Stimulated activated CD8-positive, alpha-beta memory T cell treated with anti-CD3 and anti-CD28 coated beads, Interleukin-7, amount 100 ng/mL, for 48 hours (primary cell): ENCODE measurements at regions not wholly inside any gene's neighbourhood (a gene's known extent, or its start where the extent isn't known, plus 50 kb on each side); places are given as distances from the start of the nearest gene placed in this dataset.

Experiments
- DNase-seq, 2 donors: peaks; one replicate each; pipeline ENCODE4 v3.0.0-alpha.2; 2020; ENCODE audit warnings: low read depth in 1 of 2; ENCODE audit errors: extremely low read depth in 1 of 2

DNA sequence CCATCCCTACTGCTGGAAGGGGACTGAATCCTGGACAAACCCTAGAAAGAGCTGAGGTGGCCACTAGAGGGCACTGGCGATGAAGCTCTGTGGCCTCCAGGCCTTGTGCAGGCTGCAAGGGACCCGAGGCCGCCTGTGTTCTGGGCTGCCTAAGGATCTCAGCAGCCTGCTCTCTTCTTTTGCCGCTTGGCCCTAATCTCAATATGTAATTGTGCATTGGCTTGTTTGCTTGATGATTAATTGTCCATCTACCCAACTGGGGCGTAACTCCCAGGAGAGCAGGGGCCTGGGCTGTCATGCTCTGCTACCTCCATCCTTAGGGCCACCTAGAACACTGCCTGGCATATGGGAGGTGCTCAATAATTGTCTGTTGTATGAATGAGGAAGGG lies 73.8 kb downstream of the SYNE3 start:
- DNase-seq, result peak; percentile 19 to 57

DNA sequence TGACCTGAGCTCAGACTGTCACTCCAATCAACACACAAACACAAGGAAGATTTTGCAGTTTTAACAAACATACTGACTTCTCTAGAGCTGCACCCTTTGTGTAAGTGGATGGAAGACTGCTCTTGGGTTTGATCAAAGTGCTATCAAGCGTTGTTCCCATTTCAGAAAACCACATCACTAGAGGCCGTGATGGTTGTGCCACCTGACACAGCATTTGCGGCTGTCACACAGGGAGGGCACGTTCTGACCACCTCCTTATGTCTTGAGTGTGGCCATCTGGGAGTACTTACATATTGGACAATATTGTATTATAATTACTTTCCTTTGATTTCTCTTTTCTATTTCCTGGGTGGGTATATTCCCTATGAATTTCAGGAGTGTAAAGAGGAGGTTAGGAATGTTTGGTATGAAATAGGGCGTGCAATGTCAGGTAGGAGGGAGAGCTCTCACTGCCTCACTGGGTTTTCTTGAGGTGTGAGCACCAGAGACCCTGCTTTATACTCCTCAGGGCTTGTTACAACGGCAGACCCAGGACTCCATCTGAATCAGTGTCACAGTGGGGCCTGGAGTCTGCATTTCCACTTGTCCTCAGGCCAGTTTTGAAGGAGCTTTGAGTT lies 74.3 kb downstream of the SYNE3 start:
- DNase-seq, result no peak

DNA sequence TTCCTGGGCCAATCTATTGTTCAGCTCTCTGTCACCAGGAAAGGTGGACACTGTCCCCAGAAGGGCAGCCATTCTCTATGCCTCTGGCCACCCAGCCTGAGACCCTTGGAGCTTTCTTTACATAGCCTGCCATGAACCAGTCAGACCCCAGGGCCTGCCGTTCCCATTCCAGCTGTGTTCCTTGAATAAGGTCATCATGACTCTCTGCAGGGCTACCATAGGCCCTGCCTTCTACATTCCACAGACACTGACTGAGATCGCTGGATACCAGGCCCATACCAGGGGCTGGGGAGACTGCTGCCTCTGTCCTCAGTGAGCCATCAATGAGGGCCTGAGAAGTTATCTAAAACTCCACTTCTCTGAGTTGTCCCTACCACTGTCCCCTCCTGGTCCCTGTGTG lies 75.5 kb downstream of the SYNE3 start:
- DNase-seq, result no peak

DNA sequence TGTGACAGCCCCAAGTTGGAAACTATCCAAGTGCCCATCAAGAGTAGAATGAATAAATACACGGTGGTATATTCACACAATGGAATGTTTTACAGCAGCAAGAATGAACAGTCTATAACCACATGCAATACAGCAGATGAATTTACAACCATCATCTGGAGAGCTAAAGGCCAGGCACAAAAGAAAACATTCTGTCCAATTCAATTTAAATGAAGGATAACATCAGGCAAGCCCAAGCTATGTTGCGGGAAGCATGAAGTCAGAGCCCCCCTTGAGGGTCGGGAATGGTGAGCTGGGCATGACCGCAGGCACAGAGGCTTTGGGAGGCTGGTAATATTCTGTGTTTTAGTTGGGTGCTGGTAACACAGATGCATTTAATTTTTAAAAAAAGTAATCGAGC lies 76.0 kb downstream of the SYNE3 start:
- no peak for DNase-seq

DNA sequence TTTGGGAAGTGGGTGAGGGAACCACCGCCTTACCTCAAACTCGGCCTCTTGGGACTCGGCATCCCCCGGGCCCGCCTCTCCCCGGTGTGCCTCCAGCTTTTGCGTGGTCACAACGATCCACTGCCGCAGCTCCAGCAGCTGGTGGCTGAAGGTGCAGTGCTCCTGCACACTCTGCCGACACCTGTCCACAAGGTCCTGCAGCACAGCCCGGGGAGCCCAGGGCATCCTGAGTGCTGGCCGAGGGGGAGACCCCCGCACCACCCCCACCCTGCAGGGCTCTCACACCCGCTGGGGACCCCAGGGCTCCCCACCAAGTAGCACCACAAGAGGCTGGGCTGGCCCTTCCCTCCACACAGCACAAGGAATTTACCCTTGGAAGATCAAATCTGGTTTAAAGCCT lies 76.6 kb downstream of the SYNE3 start:
- DNase-seq, result no peak

DNA sequence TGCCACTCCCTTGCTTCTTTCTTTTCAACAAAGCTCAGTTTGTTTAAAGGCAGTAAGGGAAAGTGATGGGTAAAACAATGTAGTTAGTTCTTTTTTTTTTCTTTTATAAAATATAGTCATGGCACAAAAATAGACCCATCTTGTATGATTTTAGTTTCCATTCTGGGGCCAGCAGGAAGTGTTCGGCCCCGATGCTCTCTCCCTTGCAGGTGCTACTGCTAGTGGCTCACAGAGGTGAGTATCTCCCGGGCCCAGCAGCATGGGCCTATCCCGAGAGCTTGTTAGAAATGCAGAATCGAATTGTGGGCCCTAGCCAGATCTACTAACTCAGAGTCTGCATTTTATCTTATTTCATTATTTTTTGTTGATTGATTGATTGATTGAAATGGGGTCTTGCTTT lies 78.7 kb downstream of the SYNE3 start:
- no peak for DNase-seq

DNA sequence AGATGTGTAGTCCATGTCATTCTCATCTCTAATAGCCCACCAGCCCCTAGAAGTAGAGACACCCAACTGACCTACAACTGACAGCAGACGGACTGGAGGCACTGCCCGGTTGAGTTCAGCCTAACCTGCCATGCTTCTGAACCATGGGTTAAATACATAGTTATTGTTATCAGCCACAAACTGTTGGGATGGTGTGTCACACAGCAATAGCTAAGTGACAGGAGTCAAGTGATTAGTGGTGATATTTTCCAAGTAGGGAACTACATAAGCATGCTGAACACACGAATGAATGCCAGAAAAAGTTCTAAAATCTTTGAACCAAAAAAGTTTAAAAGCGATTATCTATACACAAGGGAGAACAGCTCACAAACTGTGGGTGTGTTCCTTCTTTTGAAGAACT lies 80.1 kb downstream of the SYNE3 start:
- no peak for DNase-seq

DNA sequence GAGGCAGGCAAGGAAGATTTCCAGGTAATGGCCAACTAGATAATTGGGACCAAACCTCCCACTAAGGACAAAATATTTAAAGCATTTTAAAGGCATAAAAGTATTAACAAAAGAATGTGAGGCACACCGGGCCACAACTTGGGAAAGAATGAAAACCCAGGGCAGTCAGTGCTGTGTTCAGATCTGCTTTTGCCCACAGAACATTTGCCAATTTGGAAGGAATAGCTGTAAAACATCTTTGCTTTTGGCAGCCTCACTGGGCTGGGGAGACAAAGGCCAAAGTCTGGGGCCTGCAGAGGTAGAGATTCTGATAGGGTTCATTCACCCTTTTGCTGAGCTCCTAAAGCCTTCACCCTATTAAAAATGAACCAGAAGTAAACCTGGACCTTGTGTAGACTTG lies 82.3 kb downstream of the SYNE3 start:
- no peak for DNase-seq

DNA sequence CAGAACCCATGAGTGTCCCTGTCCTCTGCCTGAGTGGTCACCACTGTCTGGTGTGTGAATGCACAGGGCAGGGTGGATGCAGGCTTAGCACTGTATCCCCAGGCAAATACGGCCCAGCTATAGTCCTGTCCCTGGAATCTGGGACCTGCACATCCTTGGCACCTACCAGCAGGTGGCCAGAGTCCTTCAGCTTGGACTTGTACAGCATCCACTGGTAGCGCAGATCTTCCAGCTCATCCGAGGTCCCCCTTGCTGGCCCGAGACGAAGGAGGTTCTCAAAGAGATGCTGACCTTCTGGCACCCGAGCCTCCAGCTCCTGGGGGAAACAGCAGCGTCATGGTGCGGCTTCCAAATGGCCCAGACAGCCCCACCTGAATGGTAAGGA lies 83.4 kb downstream of the SYNE3 start:
- no peak for DNase-seq

DNA sequence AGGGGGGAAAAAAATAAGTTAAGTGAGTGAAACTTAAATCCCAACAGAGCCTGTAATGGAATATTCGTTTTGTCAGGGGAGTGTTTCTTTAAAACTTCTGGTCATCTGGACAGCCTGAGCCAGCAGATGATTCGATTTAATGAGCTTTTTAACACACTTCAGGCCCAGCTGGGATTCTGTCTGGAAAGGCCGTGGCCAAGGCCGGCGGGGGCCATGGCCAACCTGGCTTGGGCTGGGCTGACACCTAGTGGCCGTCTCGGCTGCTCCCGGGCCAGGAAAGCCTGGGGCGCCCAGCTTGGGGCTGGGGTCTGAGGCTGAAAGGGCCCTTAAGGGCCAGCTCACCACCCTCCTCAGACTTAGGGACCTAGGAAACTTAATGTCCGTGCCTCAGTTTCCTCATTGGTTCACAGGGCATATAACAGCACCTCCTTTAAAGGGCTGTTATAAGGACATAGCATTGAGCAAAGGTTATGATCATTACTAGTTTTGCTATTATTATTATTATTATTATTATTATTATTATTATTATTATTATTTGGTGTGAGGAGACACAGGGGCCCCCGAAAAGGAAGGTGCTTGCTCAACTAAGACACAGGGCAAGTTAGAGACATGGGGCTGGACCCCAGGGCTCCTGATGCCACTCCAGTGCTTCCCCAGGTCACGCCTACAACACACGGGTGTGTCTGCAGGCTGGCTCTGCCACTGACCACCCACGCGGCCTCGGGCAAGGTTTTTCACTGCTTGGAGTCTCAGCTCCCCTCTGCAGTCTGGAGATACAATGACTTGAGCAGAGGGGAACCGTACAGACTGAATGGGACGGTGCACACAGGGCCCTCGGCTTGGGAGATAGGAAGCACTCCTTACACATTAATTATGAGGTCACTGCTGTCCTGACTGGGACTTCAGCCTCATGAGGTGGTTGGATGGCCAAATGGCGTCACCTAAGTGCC lies 84.0 kb downstream of the SYNE3 start:
- no peak for DNase-seq

DNA sequence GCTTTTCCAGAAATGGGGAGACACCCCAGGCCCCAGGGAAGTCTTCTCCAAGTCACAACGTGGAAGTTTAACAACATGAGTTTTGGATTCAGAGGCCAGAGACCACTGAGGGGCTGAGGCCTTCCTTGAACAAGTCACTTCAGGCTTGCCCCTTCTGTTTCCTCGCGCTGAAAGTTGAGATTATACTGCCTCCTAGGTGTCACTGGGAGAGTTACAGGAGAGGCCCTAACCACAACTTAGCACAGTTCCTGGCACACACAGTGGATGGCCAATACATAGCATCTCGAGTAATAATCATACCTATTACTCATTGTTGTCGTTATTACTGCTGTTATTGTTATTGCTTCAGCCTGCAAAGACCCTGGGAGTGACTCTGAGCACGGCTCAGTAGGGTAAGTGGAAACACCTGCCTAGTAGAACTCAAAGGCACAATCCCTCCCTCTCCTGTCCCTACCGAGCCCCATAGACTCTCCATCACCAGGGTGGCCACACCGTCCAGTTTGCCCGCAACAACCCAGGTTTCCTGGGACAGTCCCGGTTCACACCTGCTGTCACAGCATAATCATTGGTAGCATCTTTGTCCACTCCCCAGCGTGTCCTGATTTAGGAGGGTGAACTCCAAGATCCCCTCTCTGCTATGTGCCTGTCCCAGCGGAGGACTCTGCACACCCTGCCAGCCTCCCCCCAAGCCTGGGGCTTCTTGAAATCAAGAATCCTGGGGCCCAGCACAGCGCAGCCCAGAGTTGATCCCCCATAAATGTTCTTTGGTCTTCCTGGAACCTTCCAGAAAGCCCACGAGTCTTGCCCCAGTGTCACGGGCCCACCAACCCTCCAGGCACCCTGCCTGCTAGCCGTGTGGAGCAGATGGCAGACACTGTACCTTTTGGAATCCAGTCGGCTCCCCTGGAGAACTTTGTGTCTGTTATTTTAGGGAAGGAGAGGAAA lies 85.0 kb downstream of the SYNE3 start:
- no peak for DNase-seq

DNA sequence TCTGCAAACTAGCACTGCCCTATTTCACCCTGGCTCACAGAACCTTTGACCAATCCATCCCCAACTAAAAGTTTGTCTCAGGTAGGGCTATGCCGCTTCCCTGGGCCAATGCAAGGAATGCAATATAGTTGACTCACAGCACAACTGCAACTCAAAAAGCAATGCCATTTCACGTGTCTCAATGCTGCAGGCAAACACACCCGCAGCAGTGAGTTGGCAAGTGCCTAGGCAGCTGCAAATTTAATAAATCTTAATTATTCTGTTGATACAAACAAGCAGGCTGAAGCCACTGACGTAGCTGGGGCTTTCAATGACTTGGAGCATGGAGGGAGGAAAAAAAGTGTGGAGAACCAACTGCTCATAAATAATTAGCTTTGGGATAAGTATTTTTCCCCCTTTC lies 87.9 kb downstream of the SYNE3 start:
- DNase-seq, result no peak

DNA sequence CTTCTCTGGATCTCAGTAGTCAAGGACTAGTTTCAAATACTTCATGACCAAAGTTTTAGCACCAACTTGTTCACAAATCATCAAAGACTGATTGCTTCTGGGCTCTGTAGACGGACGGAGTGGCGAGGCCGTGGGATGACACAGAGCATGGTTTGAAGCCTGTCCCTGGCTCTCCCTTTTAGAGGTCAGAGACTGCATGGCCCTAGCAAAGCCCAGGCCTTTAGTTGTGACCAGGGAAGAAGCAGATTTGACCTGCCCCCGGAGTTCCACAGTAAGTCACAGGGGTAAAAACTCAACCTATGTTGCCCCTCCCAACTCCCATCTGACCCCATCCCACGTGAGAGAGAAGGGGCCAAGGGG lies 90.4 kb downstream of the SYNE3 start:
- no peak for DNase-seq

DNA sequence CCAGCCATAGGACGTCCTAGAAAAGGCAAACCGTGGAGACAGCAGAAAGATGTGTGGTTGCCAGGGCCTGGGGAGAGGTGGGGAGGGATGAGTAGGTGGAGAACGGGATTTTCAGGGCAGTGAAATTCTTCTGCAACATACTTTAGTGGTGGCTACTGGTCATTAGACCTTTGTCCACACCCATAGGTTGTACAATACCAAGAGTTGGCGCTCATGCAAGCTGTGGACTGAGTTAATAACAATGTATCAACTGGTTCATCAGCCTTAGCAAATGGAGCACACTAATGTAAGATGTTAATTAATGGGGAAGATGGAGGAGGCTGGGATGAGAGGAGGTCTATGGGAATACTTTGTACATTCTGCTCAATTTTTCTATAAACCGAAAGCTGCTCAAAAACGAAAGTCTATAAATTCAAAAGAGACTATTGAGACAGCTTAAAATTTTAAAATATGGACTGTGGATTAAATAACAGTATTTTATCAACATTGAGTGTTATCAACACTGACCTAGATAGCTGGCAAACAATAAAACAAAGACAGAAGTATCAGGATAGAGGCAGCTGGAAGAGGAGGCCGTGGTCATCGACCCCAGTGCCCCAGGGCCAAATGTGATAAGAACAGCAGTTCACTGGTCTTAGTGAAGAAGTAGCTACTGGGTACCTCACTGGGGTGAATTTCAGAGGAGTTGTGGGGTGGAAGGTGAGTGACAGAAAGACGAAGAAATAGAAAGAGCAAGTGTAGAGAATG lies 90.9 kb downstream of the SYNE3 start:
- no peak for DNase-seq

DNA sequence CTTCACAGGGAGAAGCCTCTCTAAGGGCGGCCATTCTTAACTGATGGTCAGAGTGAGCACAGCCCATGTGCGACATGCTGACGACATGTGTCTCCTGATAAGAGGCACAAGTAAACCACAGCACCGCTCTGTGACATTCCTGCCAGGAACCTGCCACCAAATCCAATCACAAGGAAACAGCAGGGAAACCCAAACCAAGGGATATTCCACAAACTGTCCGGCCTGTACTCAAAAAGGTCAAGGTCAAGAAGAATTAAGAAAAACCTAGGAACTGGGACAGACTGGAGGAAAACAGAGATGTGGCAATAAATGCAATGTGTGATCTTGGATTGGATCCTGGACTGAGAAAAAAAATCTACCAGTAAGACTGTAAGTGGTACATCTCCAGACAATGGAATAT lies 91.9 kb downstream of the SYNE3 start:
- DNase-seq, result no peak

DNA sequence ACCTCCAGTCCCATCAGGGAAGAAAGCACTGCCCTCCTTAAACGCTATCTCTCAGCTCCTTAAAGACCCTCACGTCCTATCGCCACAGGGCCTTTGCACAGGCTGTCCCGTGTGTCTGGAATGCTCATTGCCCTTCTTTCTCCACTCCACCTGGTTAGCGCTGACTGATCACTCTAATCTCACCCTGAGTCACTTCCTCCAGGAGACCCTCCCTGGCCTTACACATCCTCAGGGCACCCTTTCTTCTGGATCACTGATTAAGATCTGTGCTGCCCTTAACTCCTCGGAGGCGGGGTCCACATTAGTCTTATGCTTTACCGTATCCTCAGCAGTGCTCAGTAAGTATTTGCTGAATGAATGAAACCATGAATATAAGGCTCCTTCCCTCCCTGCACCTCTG lies 94.7 kb downstream of the SYNE3 start:
- no peak for DNase-seq

DNA sequence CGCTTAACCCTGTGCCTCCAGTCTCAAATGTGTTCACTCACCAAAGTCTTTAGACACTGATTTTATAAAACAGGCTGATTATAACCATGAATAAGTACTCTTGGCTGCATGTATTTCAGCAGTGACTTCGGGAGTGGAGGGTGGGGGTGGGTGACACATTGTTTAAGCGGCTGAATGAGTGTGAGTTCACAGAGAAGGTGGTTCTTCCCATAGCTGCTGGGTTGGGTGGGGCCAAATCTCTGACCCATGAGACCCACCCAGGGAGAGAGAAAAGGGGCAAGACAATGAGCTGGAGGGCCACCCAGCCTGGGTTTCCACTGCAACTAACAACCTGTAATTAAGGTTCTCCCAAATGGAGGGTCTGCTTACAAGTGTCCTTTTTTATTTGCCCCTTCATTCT lies 96.4 kb downstream of the SYNE3 start:
- no peak for DNase-seq

DNA sequence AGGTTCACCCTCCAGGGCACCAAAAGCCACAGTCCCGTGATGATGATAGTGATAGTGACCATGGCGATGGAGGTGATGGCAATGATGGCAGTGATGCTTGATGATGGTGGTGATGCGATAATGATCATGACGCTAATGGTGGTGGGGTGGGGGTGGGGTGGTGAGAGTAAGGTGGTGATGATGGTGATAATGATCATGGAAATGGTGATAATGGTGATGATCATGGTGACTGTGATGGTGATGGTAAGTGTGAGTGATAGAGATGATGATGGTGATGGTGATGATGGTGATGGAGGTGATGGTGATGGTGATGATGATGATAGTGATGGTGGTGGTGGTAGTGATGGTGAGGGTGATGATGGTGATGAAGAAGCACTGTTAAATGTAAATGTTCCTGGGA lies 96.9 kb downstream of the SYNE3 start:
- no peak for DNase-seq

DNA sequence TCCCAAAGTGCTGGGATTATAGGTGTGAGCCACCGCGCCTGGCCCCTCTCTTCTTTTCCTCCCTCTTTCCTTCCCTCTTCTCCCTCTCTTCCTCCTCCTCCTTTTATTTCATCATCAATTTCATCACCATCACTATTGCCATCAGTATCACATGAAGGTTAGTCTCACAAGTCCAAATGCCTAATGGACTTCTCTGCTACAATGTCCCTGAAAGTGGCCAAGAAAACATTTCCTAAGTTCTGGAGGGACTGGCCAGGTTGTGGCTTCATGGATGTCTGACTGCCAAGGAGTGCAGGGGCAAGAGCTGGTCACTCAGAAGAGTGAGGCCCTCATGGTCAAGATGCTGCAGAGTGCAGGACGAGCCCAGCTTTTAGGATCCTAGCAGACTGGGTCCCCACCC lies 97.6 kb downstream of the SYNE3 start:
- DNase-seq, result no peak

DNA sequence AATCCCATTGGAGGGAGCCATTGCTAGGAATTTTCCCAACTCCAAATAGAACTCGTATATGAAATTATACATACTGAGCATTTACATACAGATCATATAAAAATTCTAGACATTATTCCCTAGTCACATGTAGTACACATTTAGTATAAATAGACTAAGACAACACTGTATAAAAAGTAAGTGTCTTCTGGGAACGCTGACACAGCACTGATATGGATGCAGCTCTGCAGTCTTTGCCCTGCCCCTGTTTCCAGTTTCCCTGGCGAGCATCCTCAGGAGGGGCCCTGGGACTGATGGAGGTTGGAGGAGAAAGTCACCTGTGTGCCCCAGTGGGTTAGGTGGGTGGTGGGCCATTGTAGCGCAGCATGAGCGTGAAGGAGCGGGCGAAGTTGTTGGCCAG lies 97.8 kb upstream of the CLMN start:
- DNase-seq, result no peak

DNA sequence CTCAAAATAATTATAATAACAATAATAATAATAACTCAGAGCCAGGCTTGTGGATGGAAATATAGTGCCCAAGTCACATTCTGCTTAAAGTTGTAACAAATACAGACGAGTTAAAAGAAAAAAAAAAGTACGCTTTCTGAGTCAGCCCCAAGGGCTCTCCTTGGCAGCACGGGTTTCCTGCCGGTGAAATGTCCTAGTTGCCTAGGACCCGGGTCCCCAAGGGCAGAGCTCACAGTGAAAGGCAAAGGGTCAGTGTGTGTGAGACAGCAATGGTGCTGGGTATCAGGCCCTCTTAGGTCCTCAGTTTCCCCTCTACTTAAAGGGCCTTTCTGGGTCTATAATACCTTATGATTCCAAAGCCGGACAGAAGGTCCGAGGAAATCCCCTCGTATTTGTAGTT lies 96.3 kb upstream of the CLMN start:
- DNase-seq, result no peak
